PC-9 (cell line): ENCODE measurements at regions not wholly inside any gene's neighbourhood (a gene's known extent, or its start where the extent isn't known, plus 50 kb on each side); places are given as distances from the start of the nearest gene placed in this dataset.

ENCODE experiments used
- BruUV-seq: library from RNA; stranded (reverse); fragments of 400-500 nt; replicated peaks from 2 replicates; lab custom pipeline; 2021; lab: Mats Ljungman, UMichigan
- CTCF ChIA-PET: fragments of 300-600 bp; sonication (Branson Sonifier 250); formaldehyde crosslinking; loops from one replicate; lab custom pipeline; 2022; ENCODE audit warnings: antibody characterized with exemption; lab: Charles Lee
- POLR2A ChIA-PET: fragments of 300-600 bp; sonication (Branson Sonifier 250); formaldehyde crosslinking; loops from one replicate; lab custom pipeline; 2022; ENCODE audit warnings: antibody characterized with exemption; ENCODE audit not compliant: unreplicated experiment; lab: Charles Lee
- DNase-seq, 2 experiments: peaks; one replicate each; pipeline versions ENCODE4 v3.0.0 to v3.0.0-alpha.2; 2015 to 2022; ENCODE audit warnings: mixed read lengths in 1 of 2
- H2AFZ ChIP-seq: fragments of 200-600 bp; sonication (generic); 2 replicates; pipeline ENCODE4 v1.8.1; 2017; ENCODE audit warnings: antibody characterized with exemption
- H3F3A ChIP-seq: fragments of 200-600 bp; sonication (generic); 2 replicates; pipeline ENCODE4 v1.8.1; 2017; ENCODE audit warnings: antibody characterized with exemption, mild to moderate bottlenecking, low read depth; ENCODE audit not compliant: insufficient read depth
- H3K27ac ChIP-seq: fragments of 200-600 bp; sonication (generic); 2 replicates; pipeline ENCODE4 v1.6.1; 2016; ENCODE audit warnings: mixed run types
- H3K27me3 ChIP-seq: fragments of 200-600 bp; sonication (generic); 2 replicates; pipeline ENCODE4 v1.6.1; 2016; ENCODE audit warnings: low read depth, mixed run types; ENCODE audit not compliant: insufficient read depth
- H3K36me3 ChIP-seq: fragments of 200-600 bp; sonication (generic); 2 replicates; pipeline ENCODE4 v1.6.1; 2016; ENCODE audit warnings: low read depth, mixed run types
- H3K4me1 ChIP-seq: fragments of 200-600 bp; sonication (generic); replicated peaks from 2 replicates; pipeline ENCODE4 v1.6.1; 2016; ENCODE audit warnings: mixed run types; ENCODE audit not compliant: insufficient read depth
- H3K4me2 ChIP-seq: fragments of 200-600 bp; sonication (generic); 2 replicates; pipeline ENCODE4 v1.6.1; 2017; ENCODE audit warnings: mixed run types
- H3K4me3 ChIP-seq: fragments of 200-600 bp; sonication (generic); 2 replicates; pipeline ENCODE4 v1.6.1; 2016; ENCODE audit warnings: mixed run types
- H3K79me2 ChIP-seq: fragments of 200-600 bp; sonication (generic); 2 replicates; pipeline ENCODE4 v1.6.1; 2017; ENCODE audit warnings: low read depth, mixed run types
- H3K9me2 ChIP-seq: fragments of 200-600 bp; sonication (generic); 2 replicates; pipeline ENCODE4 v1.8.1; 2017; ENCODE audit warnings: mild to moderate bottlenecking; ENCODE audit not compliant: insufficient read depth
- H3K9me3 ChIP-seq: fragments of 200-600 bp; sonication (generic); 2 replicates; pipeline ENCODE4 v1.8.1; 2016; ENCODE audit warnings: low read depth; ENCODE audit not compliant: insufficient read depth
- H4K20me1 ChIP-seq: fragments of 200-600 bp; sonication (generic); 2 replicates; pipeline ENCODE4 v1.8.1; 2017; ENCODE audit not compliant: insufficient read depth
- CTCF ChIP-seq: fragments of 200-600 bp; sonication (generic); conservative IDR thresholded peaks from 2 replicates; pipeline ENCODE4 v1.6.1; 2017; ENCODE audit warnings: mixed run types, antibody characterized with exemption, mild to moderate bottlenecking, moderate library complexity
- EZH2 ChIP-seq: fragments of 200-600 bp; sonication (generic); IDR thresholded peaks from 2 replicates; pipeline ENCODE4 v1.8.0; 2017; ENCODE audit warnings: antibody characterized with exemption, low read depth
- intact Hi-C: fragments of 100-400 bp; cut with micrococcal nuclease; formaldehyde crosslinking; loops from one replicate; pipeline ENCODE4 v1.10.0; 2022; ENCODE audit not compliant: unreplicated experiment

GRCh38 chr6:129767776-129768485, 58.0 kb upstream of the ARHGAP18 start:
- no peaks in the 10 kb centered on the region for H3K27me3 ChIP-seq
- intact Hi-C loops = no loop called here
- H3K4me2 ChIP-seq = peak overlapping the region; percentile 85
- H3K9me3 ChIP-seq = no peaks in the 10 kb centered on the region
- no TSS peak for BruUV-seq
- TF ChIP-seq CTCF (no peak), EZH2 (no peak)
- no peak for DNase-seq
- H4K20me1 ChIP-seq = no peaks in the 10 kb centered on the region
- no peak overlapping the region for H3K4me3 ChIP-seq
- peaks cover 8% of the 10 kb centered on the region; the same call in 1 of the 2 replicates for H3K4me1 ChIP-seq
- no peaks in the 10 kb centered on the region for H3K79me2 ChIP-seq
- CTCF ChIA-PET = no interaction called here
- POLR2A ChIA-PET = interaction anchor here (0.6 kb wide), 1 partner anchor 124 kb away, joined by 7 read pairs; no protein-coding TSS in a partner anchor
- H3K27ac ChIP-seq = no peak overlapping the region
- no peaks in the 10 kb centered on the region for H3F3A ChIP-seq
- no peaks in the 10 kb centered on the region for H3K9me2 ChIP-seq
- no peak overlapping the region; the same call in 1 of the 2 replicates for H2AFZ ChIP-seq
- no peaks in the 10 kb centered on the region for H3K36me3 ChIP-seq

- no TSS peak for BruUV-seq
- no peaks in the 10 kb centered on the region for H3K36me3 ChIP-seq
- DNase-seq = peak; percentile 24 to 61
- no peaks in the 10 kb centered on the region for H4K20me1 ChIP-seq
- peak overlapping the region; percentile 69 for H2AFZ ChIP-seq
- no peaks in the 10 kb centered on the region for H3K9me3 ChIP-seq
- no peaks in the 10 kb centered on the region for H3K27me3 ChIP-seq
- ChIA-PET CTCF (no interaction called here), POLR2A (interaction anchor here (0.6 kb wide), 1 partner anchor 124 kb away, joined by 7 read pairs; no protein-coding TSS in a partner anchor)
- peak overlapping the region; percentile 85 for H3K4me2 ChIP-seq
- peaks cover 8% of the 10 kb centered on the region; the same call in 1 of the 2 replicates for H3K4me1 ChIP-seq
- H3K79me2 ChIP-seq = no peaks in the 10 kb centered on the region
- intact Hi-C loops = no loop called here
- peak overlapping the region; percentile 53 for H3K4me3 ChIP-seq
- H3F3A ChIP-seq = no peaks in the 10 kb centered on the region
- TF ChIP-seq EZH2 = no peak
- TF ChIP-seq CTCF = no peak
- H3K9me2 ChIP-seq = no peaks in the 10 kb centered on the region
- H3K27ac ChIP-seq = no peak overlapping the region
Observed at GRCh38 chr6:129766959-129767728, 57.2 kb upstream of the ARHGAP18 start.

GRCh38 chr6:129764761-129765407, 54.9 kb upstream of the ARHGAP18 start:
- Histone ChIP-seq H3F3A (no peaks in the 10 kb centered on the region), H3K36me3 (no peaks in the 10 kb centered on the region), H3K4me2 (no peak overlapping the region), H2AFZ (no peak overlapping the region), H3K4me3 (no peak overlapping the region), H3K9me3 (no peaks in the 10 kb centered on the region), H3K79me2 (no peaks in the 10 kb centered on the region), H3K27me3 (no peaks in the 10 kb centered on the region), H3K4me1 (peaks cover 8% of the 10 kb centered on the region; the same call in 1 of the 2 replicates), H4K20me1 (no peaks in the 10 kb centered on the region), H3K9me2 (no peaks in the 10 kb centered on the region), H3K27ac (no peak overlapping the region)
- ChIA-PET CTCF (interaction anchor here (1.0 kb wide), 1 partner anchor 15 kb away, joined by 3 read pairs; no protein-coding TSS in a partner anchor), POLR2A (no interaction called here)
- no TSS peak for BruUV-seq
- no peak for TF ChIP-seq EZH2
- no peak for TF ChIP-seq CTCF
- DNase-seq = no peak
- intact Hi-C loops = no loop called here
